ENCODE measurements at regions not wholly inside any gene's neighbourhood (a gene's known extent, or its start where the extent isn't known, plus 50 kb on each side); places are given as distances from the start of the nearest gene placed in this dataset.

- DNase-seq (ENCODE audit: low read depth in 1 of 2, low spot score in 1 of 2), result no peak
Measured at GRCh38 chr14:101474563-101475455, 86.5 kb upstream of the DIO3 start.

DNA sequence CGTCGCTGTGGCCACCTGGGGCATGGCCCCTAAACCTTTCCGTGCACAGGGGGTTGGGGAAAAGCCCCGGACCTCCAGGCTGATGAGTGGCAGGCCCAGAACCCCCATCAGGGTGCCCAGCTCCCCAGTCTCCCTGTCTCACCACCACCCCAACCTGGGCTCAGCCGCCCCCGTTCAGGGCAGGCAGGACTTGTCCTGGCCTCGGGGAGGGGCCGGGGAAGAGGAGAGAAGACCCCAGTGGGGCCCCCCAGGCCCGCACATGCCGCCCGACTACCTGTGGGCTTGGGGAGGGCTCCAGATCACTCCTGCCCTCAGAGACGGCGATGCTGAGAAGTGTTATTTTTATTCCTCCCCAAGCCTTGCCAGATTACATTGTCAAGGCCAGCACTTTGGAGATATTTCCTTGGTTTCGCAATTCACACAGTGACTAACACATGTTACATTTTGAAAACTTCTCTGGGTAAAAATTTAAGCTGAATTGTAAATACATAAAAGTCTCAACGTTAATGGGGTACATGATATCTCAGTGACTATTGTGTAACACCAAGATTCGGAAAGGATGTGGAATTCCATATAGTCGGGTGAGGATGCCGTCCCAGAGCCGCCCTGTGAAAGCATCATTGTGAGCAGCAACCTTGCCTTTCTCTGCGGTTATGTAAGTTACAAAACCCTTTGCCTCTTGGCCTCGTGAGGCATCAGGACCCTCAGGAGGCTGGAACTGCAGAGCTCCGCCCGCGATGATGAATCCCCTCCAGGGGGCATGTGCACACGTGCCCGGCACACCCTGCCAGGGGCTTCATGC, 85.6 kb upstream of the DIO3 start:
- no peak for DNase-seq (ENCODE audit: low read depth in 1 of 2, low spot score in 1 of 2)

GRCh38 chr14:101476258-101476915, 84.9 kb upstream of the DIO3 start:
- no peak for DNase-seq (ENCODE audit: low read depth in 1 of 2, low spot score in 1 of 2)

DNA sequence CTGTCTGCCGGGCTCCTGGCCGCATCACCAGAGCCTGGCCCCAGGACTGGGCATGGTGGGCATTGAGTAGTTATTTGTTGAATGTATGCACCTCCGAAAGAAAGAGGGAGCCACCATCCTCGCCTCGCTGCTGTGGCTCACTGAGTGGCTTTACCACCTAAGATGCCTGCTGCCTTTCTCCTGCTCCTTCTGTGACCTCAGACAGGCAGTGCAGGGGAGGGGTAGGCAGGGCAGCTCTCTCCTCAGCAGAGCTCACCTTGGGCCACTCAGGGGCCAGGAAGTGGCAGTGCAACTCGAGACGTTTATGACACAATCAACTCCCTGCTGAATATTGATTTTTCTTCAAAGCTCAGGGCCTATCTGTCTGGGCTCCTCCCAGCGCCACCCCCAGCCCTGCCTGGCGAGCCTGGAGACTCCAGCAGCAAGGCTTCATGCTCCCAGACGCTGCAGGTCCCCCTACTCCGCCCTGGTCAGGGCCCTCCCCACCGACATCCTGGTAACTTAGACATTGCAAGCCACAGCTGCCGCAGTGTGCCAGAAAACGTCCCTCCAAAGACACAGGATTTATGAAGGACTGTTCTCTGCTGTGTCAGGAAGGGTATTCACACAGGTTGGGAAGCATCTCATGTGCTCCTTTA, 84.3 kb upstream of the DIO3 start:
- DNase-seq (ENCODE audit: low read depth in 1 of 2, low spot score in 1 of 2), result no peak

DNA sequence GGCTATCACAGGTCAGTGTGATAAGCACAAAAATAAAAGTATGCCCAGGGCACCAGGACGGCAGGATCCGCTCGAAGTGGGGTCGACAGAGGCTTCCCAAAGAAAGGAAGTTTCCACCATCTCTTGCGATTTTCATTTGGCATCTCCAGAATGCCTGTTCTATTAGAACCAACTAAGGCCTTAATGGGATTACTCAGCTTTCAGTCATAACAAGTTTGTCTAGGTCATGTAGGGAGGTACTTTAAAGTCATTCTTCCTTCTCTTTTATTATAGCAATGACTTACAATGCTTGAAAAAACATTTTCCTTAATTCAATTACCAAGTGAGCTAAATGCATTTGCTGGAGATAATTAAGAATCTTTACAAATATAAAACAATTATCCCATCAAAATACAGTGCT, 83.6 kb upstream of the DIO3 start:
- no peak for DNase-seq (ENCODE audit: low read depth in 1 of 2, low spot score in 1 of 2)

DNA sequence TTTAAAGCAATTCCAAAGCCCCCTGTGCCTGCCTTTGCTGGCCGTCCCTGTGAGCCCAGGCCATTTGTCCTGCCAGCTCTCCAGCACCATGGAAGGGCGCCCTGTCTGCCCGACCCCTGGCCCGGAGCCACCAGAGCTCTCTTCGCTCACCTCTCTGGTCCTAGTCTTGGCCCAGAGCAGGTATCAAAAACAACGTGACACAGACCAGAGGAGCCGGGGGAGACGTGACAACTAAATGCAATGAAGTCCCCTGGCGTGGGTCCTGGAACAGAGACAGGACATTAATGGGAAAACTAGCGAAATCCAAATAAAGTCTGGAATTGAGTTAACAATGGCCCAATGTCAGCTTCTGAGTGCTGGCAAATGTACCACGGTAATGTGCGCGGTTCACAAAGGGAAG, 83.2 kb upstream of the DIO3 start:
- no peak for DNase-seq (ENCODE audit: low read depth in 1 of 2, low spot score in 1 of 2)

DNA sequence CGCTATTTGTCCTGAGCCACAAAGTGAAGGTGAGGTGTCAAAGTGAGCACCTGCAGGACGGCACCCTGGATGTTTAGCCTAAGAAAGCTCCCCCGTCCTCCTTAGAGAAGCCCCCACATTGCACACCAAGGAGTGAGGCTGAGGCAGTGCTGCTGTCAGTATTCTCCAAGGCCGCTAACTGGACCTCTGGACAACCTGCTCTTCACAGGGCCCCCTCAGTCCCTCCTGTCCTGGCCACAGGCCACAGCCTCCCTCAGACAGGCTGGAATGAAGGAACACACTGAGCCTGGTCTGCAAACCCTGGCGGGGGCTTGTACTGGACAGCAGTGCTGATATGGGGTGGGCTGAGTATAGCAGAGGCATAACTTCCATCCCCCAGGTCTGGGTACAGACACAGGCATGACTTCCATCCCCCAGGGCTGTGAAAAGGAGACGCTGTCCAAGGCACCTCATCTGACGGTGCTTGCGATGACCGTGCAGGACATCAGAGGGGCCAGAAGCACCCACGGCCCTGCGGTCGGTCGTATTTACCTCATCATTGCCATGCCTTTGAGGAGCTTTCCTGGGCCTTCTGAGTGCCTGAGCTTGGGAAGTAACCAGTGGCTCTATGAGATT, 82.4 kb upstream of the DIO3 start:
- no peak for DNase-seq (ENCODE audit: low read depth in 1 of 2, low spot score in 1 of 2)

- DNase-seq (ENCODE audit: low read depth in 1 of 2, low spot score in 1 of 2), result no peak
Measured at GRCh38 chr14:101480022-101480746, 81.1 kb upstream of the DIO3 start.

GRCh38 chr14:101480747-101481530, 80.4 kb upstream of the DIO3 start:
- DNase-seq (ENCODE audit: low read depth in 1 of 2, low spot score in 1 of 2), result no peak

GRCh38 chr14:101481557-101481956, 79.7 kb upstream of the DIO3 start:
- no peak for DNase-seq (ENCODE audit: low read depth in 1 of 2, low spot score in 1 of 2)

GRCh38 chr14:101482066-101482465, 79.2 kb upstream of the DIO3 start:
- no peak for DNase-seq (ENCODE audit: low read depth in 1 of 2, low spot score in 1 of 2)

- DNase-seq (ENCODE audit: low read depth in 1 of 2, low spot score in 1 of 2), result no peak
Measured at GRCh38 chr14:101483829-101484228, 77.5 kb upstream of the DIO3 start.

GRCh38 chr14:101489092-101489760, 72.1 kb upstream of the DIO3 start:
- DNase-seq (ENCODE audit: low read depth in 1 of 2, low spot score in 1 of 2), result no peak

- no peak for DNase-seq (ENCODE audit: low read depth in 1 of 2, low spot score in 1 of 2)
Measured at GRCh38 chr14:101490771-101491170, 70.5 kb upstream of the DIO3 start.

DNA sequence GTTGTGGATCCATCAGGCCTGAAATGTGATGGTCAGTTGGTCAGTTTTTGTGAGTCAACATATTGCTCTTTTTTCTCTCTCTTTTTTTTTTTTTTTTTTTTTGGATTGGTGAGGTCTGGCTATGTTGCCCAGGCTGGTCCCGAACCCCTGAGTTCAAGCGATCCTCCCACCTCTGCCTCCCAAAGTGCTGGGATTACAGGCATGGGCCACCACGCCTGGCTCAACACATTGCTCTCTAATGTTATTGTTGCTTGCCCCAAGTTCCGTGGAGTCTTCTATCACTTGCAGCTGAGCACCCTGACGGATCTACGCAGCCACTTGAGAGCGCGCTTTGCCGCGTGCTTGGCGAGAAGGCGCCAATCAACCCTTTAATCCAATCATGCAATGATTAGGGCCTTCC, 69.5 kb upstream of the DIO3 start:
- no peak for DNase-seq (ENCODE audit: low read depth in 1 of 2, low spot score in 1 of 2)

DNA sequence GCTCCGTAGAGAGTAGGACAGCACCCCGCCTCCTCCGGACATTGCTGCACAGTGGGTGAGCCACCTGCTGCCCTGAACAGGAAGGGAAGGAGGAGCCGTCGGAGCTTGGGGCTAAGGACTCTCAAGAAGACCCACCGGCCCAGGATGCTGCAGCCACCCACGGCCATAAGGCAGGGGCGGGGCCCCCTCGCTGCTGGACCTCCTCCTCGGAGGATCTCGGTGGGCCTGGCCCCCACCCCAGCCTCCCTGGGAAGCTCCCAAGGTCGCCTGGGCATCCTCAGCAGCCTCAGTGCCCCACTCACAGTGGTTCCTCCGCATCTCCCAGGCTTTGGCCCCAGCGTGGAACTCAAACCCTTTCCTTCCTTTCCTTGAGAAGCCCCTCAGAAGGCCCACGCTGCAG, 68.6 kb upstream of the DIO3 start:
- DNase-seq (ENCODE audit: low read depth in 1 of 2, low spot score in 1 of 2), result no peak

GRCh38 chr14:101494826-101495225, 66.5 kb upstream of the DIO3 start:
- no peak for DNase-seq (ENCODE audit: low read depth in 1 of 2, low spot score in 1 of 2)

DNA sequence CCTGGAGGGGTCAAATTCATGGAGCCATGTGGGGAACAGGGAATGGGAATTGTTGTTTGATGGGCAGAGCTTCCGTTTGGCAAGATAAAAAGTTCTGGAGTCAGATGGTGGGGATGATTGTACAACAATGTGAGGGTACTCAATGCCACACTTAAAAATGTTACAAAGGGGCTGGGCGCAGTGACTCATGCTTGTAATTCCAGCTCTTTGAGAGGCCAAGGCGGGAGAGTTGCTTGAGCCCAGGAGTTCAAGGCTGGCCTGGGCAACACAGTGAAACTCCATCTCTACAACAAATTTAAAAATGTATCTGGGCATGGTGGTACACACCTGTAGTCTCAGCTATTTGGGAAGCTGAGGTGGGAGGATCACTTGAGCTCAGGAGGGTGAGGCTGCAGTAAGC, 66.0 kb upstream of the DIO3 start:
- no peak for DNase-seq (ENCODE audit: low read depth in 1 of 2, low spot score in 1 of 2)

All from activated T-helper 1 cell treated with anti-CD3 and anti-CD28 coated beads, Interleukin-2, amount 50 U/mL, for 16 hours (primary cell).